Lower leg skin (tissue), 4 donors: ENCODE measurements at regions not wholly inside any gene's neighbourhood (a gene's known extent, or its start where the extent isn't known, plus 50 kb on each side); places are given as distances from the start of the nearest gene placed in this dataset.

Experiments used
- DNase-seq, 2 donors: peaks; one replicate each; pipeline ENCODE4 v3.0.0-alpha.2; 2019; ENCODE audit warnings: low spot score in 2 of 2
- H3K4me3 ChIP-seq: fragments of 200-600 bp; sonication (generic); 2 replicates; pipeline ENCODE4 v1.5.1; 2017; ENCODE audit warnings: mild to moderate bottlenecking, low read depth; ENCODE audit not compliant: poor library complexity, severe bottlenecking
- CTCF ChIP-seq, 3 donors: fragments of 450-650 bp; IDR thresholded peaks; one replicate each; pipeline ENCODE4 v1.5.1; 2016; ENCODE audit warnings: antibody characterized with exemption in 3 of 3, mild to moderate bottlenecking in 3 of 3, moderate library complexity in 2 of 3
- POLR2A ChIP-seq, 2 donors: fragments of 450-650 bp; IDR thresholded peaks; one replicate each; pipeline ENCODE4 v1.6.1; 2016 to 2017; ENCODE audit warnings: antibody characterized with exemption in 2 of 2, mild to moderate bottlenecking in 1 of 2, moderate library complexity in 1 of 2
- WGBS, 2 donors: methylation state at CpG; one replicate each; pipeline ENCODE4 v1.1.5; 2018; 5-methylcytosine and 5-hydroxymethylcytosine counted together
- intact Hi-C: fragments of 100-400 bp; cut with DNase I; formaldehyde crosslinking; loops from one replicate; pipeline ENCODE4 v1.15.0; 2023; ENCODE audit warnings: low total_unique reads

GRCh38 chr4:134465417-134465816 lies 263.8 kb upstream of the PABPC4L start:
- no peak for TF ChIP-seq CTCF (IDR thresholded peaks at IDR 0.05)
- TF ChIP-seq POLR2A (IDR thresholded peaks at IDR 0.05) = no peak
- no peak overlapping the region for H3K4me3 ChIP-seq
- intact Hi-C loops = no loop called here
- DNase-seq = no peak

GRCh38 chr4:134463771-134464170 lies 262.2 kb upstream of the PABPC4L start:
- TF ChIP-seq CTCF (IDR thresholded peaks at IDR 0.05) (no peak), POLR2A (IDR thresholded peaks at IDR 0.05) (no peak)
- WGBS, 2 donors = 85 to 87% methylated on average over 5 of the region's 5 CpGs

GRCh38 chr4:134426821-134427220 lies 225.2 kb upstream of the PABPC4L start:
- H3K4me3 ChIP-seq = no peak overlapping the region
- intact Hi-C loops = no loop called here
- no peak for DNase-seq
- 39 to 44% methylated on average over 1 of the region's 1 CpG for WGBS, 2 donors
- TF ChIP-seq CTCF (IDR thresholded peaks at IDR 0.05) = no peak
- no peak for TF ChIP-seq POLR2A (IDR thresholded peaks at IDR 0.05)

More at GRCh38 chr4:134463771-134464170, 262.2 kb upstream of the PABPC4L start:
- H3K4me3 ChIP-seq = no peak overlapping the region
- intact Hi-C loops = no loop called here
- no peak for DNase-seq

GRCh38 chr4:134425756-134426155 lies 224.2 kb upstream of the PABPC4L start:
- WGBS, 2 donors = 51 to 81% methylated on average over 3 of the region's 3 CpGs
- TF ChIP-seq CTCF (IDR thresholded peaks at IDR 0.05) = no peak
- no peak for TF ChIP-seq POLR2A (IDR thresholded peaks at IDR 0.05)
- no peak overlapping the region for H3K4me3 ChIP-seq
- no peak for DNase-seq
- intact Hi-C loops = no loop called here

- intact Hi-C loops = no loop called here
- TF ChIP-seq POLR2A (IDR thresholded peaks at IDR 0.05) = no peak
- TF ChIP-seq CTCF (IDR thresholded peaks at IDR 0.05) = no peak
- WGBS, 2 donors = 50 to 65% methylated on average over 1 of the region's 1 CpG
- H3K4me3 ChIP-seq = no peak overlapping the region
- no peak for DNase-seq
These were observed 221.2 kb upstream of the PABPC4L start for GRCh38 chr4:134422776-134423175.

- H3K4me3 ChIP-seq = no peak overlapping the region
- intact Hi-C loops = no loop called here
- TF ChIP-seq CTCF (IDR thresholded peaks at IDR 0.05) (no peak), POLR2A (IDR thresholded peaks at IDR 0.05) (no peak)
- DNase-seq = no peak
- 65 to 67% methylated on average over 3 of the region's 3 CpGs for WGBS, 2 donors
These were observed 220.1 kb upstream of the PABPC4L start for GRCh38 chr4:134421734-134422133.
